Liver (tissue), 3 donors: ENCODE measurements at regions not wholly inside any gene's neighbourhood (a gene's known extent, or its start where the extent isn't known, plus 50 kb on each side); places are given as distances from the start of the nearest gene placed in this dataset.
A peak's percentile ranks its signal among the peaks of the same experiment; 100 is the strongest.

Experiments
- GABPA ChIP-seq, 2 donors: IDR thresholded peaks in 1 of 2; conservative IDR thresholded peaks in 1 of 2; 2 replicates each; pipeline ENCODE4 v1.6.1; 2016; ENCODE audit warnings: antibody characterized with exemption in 2 of 2, mild to moderate bottlenecking in 1 of 2, moderate library complexity in 1 of 2
- JUND ChIP-seq, 2 donors: IDR thresholded peaks; 2 replicates each; pipeline ENCODE4 v1.6.1; 2016; ENCODE audit warnings: antibody characterized with exemption in 2 of 2
- NR2F2 ChIP-seq: IDR thresholded peaks from 2 replicates; pipeline ENCODE4 v1.6.1; 2016; ENCODE audit warnings: antibody characterized with exemption
- RAD21 ChIP-seq, 2 donors: IDR thresholded peaks; 2 replicates each; pipeline ENCODE4 v1.6.1; 2016; ENCODE audit warnings: antibody characterized with exemption in 2 of 2, mild to moderate bottlenecking in 2 of 2
- RXRA ChIP-seq, 2 donors: IDR thresholded peaks; 2 replicates each; pipeline ENCODE4 v1.6.1; 2017 to 2018; ENCODE audit warnings: antibody characterized with exemption in 2 of 2, mild to moderate bottlenecking in 1 of 2
- TF ChIP-seq, protein P1 (sequence below): IDR thresholded peaks from 2 replicates; pipeline ENCODE4 v1.6.1; 2016; ENCODE audit warnings: antibody characterized with exemption, mild to moderate bottlenecking
- TF ChIP-seq, protein P2 (sequence below): fragments of 150-350 bp; IDR thresholded peaks from 2 replicates; pipeline ENCODE4 v1.5.1; 2017; ENCODE audit warnings: improper control_type of control experiment, low read depth, low read length; ENCODE audit not compliant: missing input control
- TF ChIP-seq, protein P3 (sequence below): IDR thresholded peaks from 2 replicates; pipeline ENCODE4 v1.6.1; 2016; ENCODE audit warnings: antibody characterized with exemption
- TF ChIP-seq, protein P4 (sequence below): IDR thresholded peaks from 2 replicates; pipeline ENCODE4 v1.6.1; 2016; ENCODE audit warnings: antibody characterized with exemption
- donor health status: healthy.
- donor health status: healthy.

DNA sequence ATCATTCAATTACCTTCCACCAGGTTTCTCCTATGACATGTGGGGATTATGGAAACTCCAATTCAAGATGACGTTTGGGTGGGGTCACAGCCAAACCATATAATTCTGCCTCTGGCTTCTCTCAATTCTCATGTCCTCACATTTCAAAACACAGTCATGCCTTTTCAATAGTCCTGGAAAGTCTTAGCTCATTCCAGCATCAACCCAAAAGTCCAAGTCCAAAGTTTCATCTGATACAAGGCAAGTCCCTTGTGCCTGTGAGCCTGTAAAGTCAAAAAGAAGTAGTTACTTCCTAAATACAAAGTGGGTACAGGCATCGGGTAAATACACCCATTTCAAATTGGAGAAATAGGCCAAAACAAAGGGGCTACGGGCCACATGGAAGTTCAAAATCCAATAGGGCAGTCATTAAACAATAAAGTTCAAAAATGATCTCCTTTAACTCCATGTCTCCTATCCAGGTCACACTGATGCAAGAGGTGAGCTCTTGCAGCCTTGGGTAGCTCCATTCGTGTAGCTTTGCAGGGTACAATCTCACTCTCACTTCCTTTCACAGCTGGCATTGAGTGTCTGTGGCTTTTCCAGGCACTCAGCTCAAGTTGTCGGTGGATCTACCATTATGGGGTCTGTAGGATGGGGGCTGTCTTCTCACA is 112.9 kb downstream of the FCRL5 start:
- TF ChIP-seq, protein P1, sequence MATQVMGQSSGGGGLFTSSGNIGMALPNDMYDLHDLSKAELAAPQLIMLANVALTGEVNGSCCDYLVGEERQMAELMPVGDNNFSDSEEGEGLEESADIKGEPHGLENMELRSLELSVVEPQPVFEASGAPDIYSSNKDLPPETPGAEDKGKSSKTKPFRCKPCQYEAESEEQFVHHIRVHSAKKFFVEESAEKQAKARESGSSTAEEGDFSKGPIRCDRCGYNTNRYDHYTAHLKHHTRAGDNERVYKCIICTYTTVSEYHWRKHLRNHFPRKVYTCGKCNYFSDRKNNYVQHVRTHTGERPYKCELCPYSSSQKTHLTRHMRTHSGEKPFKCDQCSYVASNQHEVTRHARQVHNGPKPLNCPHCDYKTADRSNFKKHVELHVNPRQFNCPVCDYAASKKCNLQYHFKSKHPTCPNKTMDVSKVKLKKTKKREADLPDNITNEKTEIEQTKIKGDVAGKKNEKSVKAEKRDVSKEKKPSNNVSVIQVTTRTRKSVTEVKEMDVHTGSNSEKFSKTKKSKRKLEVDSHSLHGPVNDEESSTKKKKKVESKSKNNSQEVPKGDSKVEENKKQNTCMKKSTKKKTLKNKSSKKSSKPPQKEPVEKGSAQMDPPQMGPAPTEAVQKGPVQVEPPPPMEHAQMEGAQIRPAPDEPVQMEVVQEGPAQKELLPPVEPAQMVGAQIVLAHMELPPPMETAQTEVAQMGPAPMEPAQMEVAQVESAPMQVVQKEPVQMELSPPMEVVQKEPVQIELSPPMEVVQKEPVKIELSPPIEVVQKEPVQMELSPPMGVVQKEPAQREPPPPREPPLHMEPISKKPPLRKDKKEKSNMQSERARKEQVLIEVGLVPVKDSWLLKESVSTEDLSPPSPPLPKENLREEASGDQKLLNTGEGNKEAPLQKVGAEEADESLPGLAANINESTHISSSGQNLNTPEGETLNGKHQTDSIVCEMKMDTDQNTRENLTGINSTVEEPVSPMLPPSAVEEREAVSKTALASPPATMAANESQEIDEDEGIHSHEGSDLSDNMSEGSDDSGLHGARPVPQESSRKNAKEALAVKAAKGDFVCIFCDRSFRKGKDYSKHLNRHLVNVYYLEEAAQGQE, result peak; percentile 65
- peak in 1 of 2 donors; percentile 23 for TF ChIP-seq RAD21 (IDR thresholded peaks at IDR 0.05)
- TF ChIP-seq, protein P2, sequence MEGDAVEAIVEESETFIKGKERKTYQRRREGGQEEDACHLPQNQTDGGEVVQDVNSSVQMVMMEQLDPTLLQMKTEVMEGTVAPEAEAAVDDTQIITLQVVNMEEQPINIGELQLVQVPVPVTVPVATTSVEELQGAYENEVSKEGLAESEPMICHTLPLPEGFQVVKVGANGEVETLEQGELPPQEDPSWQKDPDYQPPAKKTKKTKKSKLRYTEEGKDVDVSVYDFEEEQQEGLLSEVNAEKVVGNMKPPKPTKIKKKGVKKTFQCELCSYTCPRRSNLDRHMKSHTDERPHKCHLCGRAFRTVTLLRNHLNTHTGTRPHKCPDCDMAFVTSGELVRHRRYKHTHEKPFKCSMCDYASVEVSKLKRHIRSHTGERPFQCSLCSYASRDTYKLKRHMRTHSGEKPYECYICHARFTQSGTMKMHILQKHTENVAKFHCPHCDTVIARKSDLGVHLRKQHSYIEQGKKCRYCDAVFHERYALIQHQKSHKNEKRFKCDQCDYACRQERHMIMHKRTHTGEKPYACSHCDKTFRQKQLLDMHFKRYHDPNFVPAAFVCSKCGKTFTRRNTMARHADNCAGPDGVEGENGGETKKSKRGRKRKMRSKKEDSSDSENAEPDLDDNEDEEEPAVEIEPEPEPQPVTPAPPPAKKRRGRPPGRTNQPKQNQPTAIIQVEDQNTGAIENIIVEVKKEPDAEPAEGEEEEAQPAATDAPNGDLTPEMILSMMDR, result no peak
- TF ChIP-seq, protein P3, sequence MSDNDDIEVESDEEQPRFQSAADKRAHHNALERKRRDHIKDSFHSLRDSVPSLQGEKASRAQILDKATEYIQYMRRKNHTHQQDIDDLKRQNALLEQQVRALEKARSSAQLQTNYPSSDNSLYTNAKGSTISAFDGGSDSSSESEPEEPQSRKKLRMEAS, result peak; percentile 74
- TF ChIP-seq RXRA (IDR thresholded peaks at IDR 0.05), result peak; percentile 86 to 89
- TF ChIP-seq, protein P4, sequence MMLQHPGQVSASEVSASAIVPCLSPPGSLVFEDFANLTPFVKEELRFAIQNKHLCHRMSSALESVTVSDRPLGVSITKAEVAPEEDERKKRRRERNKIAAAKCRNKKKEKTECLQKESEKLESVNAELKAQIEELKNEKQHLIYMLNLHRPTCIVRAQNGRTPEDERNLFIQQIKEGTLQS, result peak; percentile 95
- TF ChIP-seq NR2F2, result peak; percentile 73
- no peak for TF ChIP-seq GABPA (IDR thresholded peaks at IDR 0.05 in 1 of 2, conservative IDR thresholded peaks at IDR 0.05 in 1 of 2)
- peak; percentile 99 for TF ChIP-seq JUND (IDR thresholded peaks at IDR 0.05)
